ENCODE measurements at regions not wholly inside any gene's neighbourhood (a gene's known extent, or its start where the extent isn't known, plus 50 kb on each side); places are given as distances from the start of the nearest gene placed in this dataset.

GRCh38 chr18:25423760-25424159 is 71.8 kb upstream of the ZNF521 start:
- Mint-ChIP-seq H3K9me3 (ENCODE audit: unreplicated experiment) (no peaks in the 10 kb centered on the region), H3K4me3 (ENCODE audit: unreplicated experiment) (no peak overlapping the region), H3K4me1 (ENCODE audit: low read depth, unreplicated experiment) (no peaks in the 10 kb centered on the region), H3K27me3 (ENCODE audit: insufficient read depth, unreplicated experiment) (peaks cover 3% of the 10 kb centered on the region), H3K27ac (ENCODE audit: unreplicated experiment) (no peak overlapping the region), H3K36me3 (ENCODE audit: insufficient read depth, unreplicated experiment) (no peaks in the 10 kb centered on the region)
- intact Hi-C loops (cut with micrococcal nuclease; ENCODE audit: unreplicated experiment) = no loop called here
- POLR2A ChIA-PET = no interaction called here
- Histone ChIP-seq H3K27me3 (replicated peaks; ENCODE audit: control insufficient read depth, insufficient read depth, low read length) (no peaks in the 10 kb centered on the region), H3K4me1 (no peaks in the 10 kb centered on the region), H3K9me3 (no peaks in the 10 kb centered on the region), H3K36me3 (ENCODE audit: control insufficient read depth, insufficient read depth, low read length) (no peaks in the 10 kb centered on the region), H3K4me3 (ENCODE audit: low read depth, low read length) (no peak overlapping the region)
- no TSS peak for BruUV-seq (replicated peaks)
- DNase-seq = no peak
- CTCF ChIA-PET = no interaction called here
- TF ChIP-seq CTCF (IDR thresholded peaks at IDR 0.05; ENCODE audit: insufficient read depth in 1 of 2, low read depth in 1 of 2, low read length in 1 of 2, severe bottlenecking in 1 of 2, unreplicated experiment in 1 of 2) = no peak

- POLR2A ChIA-PET = no interaction called here
These were observed 71.3 kb upstream of the ZNF521 start for GRCh38 chr18:25423267-25423666.

GRCh38 chr18:25422230-25422629 is 70.3 kb upstream of the ZNF521 start:
- Mint-ChIP-seq H3K9me3 (ENCODE audit: unreplicated experiment) (no peaks in the 10 kb centered on the region), H3K27ac (ENCODE audit: unreplicated experiment) (no peak overlapping the region), H3K27me3 (ENCODE audit: insufficient read depth, unreplicated experiment) (no peaks in the 10 kb centered on the region), H3K4me3 (ENCODE audit: unreplicated experiment) (no peak overlapping the region), H3K36me3 (ENCODE audit: insufficient read depth, unreplicated experiment) (no peaks in the 10 kb centered on the region), H3K4me1 (ENCODE audit: low read depth, unreplicated experiment) (no peaks in the 10 kb centered on the region)
- Histone ChIP-seq H3K27me3 (replicated peaks; ENCODE audit: control insufficient read depth, insufficient read depth, low read length) (no peaks in the 10 kb centered on the region), H3K4me1 (no peaks in the 10 kb centered on the region), H3K9me3 (no peaks in the 10 kb centered on the region), H3K36me3 (ENCODE audit: control insufficient read depth, insufficient read depth, low read length) (no peaks in the 10 kb centered on the region), H3K4me3 (ENCODE audit: low read depth, low read length) (no peak overlapping the region)
- DNase-seq = no peak
- ChIA-PET CTCF (no interaction called here), POLR2A (no interaction called here)
- BruUV-seq (replicated peaks) = no TSS peak
- intact Hi-C loops (cut with micrococcal nuclease; ENCODE audit: unreplicated experiment) = no loop called here
- TF ChIP-seq CTCF (IDR thresholded peaks at IDR 0.05; ENCODE audit: insufficient read depth in 1 of 2, low read depth in 1 of 2, low read length in 1 of 2, severe bottlenecking in 1 of 2, unreplicated experiment in 1 of 2) = no peak

More at GRCh38 chr18:25423267-25423666, 71.3 kb upstream of the ZNF521 start:
- intact Hi-C loops (cut with micrococcal nuclease; ENCODE audit: unreplicated experiment) = no loop called here
- Mint-ChIP-seq H3K36me3 (ENCODE audit: insufficient read depth, unreplicated experiment) (no peaks in the 10 kb centered on the region), H3K9me3 (ENCODE audit: unreplicated experiment) (no peaks in the 10 kb centered on the region), H3K4me3 (ENCODE audit: unreplicated experiment) (no peak overlapping the region), H3K27ac (ENCODE audit: unreplicated experiment) (no peak overlapping the region), H3K4me1 (ENCODE audit: low read depth, unreplicated experiment) (no peaks in the 10 kb centered on the region), H3K27me3 (ENCODE audit: insufficient read depth, unreplicated experiment) (peaks cover 3% of the 10 kb centered on the region)
- Histone ChIP-seq H3K9me3 (no peaks in the 10 kb centered on the region), H3K4me3 (ENCODE audit: low read depth, low read length) (no peak overlapping the region), H3K27me3 (replicated peaks; ENCODE audit: control insufficient read depth, insufficient read depth, low read length) (no peaks in the 10 kb centered on the region), H3K4me1 (no peaks in the 10 kb centered on the region), H3K36me3 (ENCODE audit: control insufficient read depth, insufficient read depth, low read length) (no peaks in the 10 kb centered on the region)
- no peak for TF ChIP-seq CTCF (IDR thresholded peaks at IDR 0.05; ENCODE audit: insufficient read depth in 1 of 2, low read depth in 1 of 2, low read length in 1 of 2, severe bottlenecking in 1 of 2, unreplicated experiment in 1 of 2)
- no TSS peak for BruUV-seq (replicated peaks)
- no peak for DNase-seq
- CTCF ChIA-PET = no interaction called here
